ENCODE measurements at regions not wholly inside any gene's neighbourhood (a gene's known extent, or its start where the extent isn't known, plus 50 kb on each side); places are given as distances from the start of the nearest gene placed in this dataset.

GRCh38 chr11:122523846-122524805 is 131.4 kb upstream of the UBASH3B start:
- no peak overlapping the region for H3K4me3 ChIP-seq (replicated peaks in 1 of 2; ENCODE audit: low read depth in 2 of 2, low read length in 2 of 2)
- TF ChIP-seq, protein P1, sequence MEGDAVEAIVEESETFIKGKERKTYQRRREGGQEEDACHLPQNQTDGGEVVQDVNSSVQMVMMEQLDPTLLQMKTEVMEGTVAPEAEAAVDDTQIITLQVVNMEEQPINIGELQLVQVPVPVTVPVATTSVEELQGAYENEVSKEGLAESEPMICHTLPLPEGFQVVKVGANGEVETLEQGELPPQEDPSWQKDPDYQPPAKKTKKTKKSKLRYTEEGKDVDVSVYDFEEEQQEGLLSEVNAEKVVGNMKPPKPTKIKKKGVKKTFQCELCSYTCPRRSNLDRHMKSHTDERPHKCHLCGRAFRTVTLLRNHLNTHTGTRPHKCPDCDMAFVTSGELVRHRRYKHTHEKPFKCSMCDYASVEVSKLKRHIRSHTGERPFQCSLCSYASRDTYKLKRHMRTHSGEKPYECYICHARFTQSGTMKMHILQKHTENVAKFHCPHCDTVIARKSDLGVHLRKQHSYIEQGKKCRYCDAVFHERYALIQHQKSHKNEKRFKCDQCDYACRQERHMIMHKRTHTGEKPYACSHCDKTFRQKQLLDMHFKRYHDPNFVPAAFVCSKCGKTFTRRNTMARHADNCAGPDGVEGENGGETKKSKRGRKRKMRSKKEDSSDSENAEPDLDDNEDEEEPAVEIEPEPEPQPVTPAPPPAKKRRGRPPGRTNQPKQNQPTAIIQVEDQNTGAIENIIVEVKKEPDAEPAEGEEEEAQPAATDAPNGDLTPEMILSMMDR (IDR thresholded peaks at IDR 0.05; ENCODE audit: low read depth, low read length) = no peak
- DNase-seq (ENCODE audit: low read depth in 2 of 2) = peak in 1 of 2 donors; percentile 22

DNA sequence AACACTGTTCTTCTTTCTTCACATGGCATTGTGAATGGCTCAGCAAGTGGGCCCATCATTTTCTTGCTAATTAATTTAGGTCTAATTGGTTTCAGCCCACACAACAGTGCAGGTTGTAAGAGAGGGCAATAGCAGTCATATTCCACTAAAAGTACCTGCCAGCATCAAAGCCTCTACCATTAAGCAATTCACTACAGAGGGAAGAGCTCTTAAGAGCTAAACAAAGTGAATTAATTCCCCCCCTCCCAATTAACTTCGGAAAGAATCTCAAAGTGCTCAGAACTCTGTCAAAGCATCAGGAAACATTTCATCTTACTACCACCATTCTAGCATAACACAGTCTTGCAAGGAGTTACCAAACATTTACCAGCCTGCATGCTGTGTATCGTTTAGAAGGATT is 133.9 kb upstream of the UBASH3B start:
- DNase-seq (ENCODE audit: low read depth in 2 of 2) = no peak
- TF ChIP-seq, protein P1 (IDR thresholded peaks at IDR 0.05; ENCODE audit: low read depth, low read length) = no peak
- H3K4me3 ChIP-seq (replicated peaks in 1 of 2; ENCODE audit: low read depth in 2 of 2, low read length in 2 of 2) = no peak overlapping the region

GRCh38 chr11:122517403-122518379 is 137.8 kb upstream of the UBASH3B start:
- TF ChIP-seq, protein P1 (IDR thresholded peaks at IDR 0.05; ENCODE audit: low read depth, low read length) = no peak
- no peak for DNase-seq (ENCODE audit: low read depth in 2 of 2)
- H3K4me3 ChIP-seq (replicated peaks in 1 of 2; ENCODE audit: low read depth in 2 of 2, low read length in 2 of 2) = no peak overlapping the region

DNA sequence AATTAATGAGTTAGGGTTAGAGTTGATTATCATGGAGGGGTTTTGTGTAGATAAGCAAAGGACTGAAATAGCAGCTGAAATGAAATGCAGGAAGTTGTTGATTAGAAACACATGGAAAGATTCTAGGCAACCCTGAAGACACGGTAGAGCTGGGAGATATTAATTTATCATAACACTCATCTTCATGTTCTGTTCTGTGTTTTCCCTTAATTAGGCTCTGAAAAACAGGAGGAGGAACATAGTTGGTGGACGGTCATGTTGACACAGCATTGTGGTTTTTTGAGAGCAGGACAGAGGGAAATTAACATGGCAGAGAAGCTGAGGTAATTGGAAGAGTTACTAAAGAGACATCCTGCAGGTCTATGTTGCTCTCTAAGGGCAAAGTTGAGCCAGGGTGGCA is 138.8 kb upstream of the UBASH3B start:
- no peak for DNase-seq (ENCODE audit: low read depth in 2 of 2)

DNA sequence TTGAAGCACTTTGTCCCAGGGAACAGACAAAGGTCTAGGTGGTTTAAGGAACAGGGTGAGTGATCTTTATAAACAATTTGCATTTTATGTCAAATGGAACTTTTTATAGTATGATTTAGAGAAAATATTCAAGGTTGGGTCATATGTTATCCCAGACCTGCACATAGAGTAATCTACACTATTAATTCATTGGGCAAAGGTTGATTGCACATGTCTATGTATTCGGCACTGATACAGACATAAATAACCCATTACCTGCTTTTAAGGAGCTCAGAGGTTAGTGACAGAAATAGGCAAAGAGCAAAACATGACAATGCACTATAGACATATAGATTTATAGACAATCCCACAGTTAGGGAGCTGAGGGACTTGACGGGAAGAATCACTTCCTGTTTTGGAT is 141.5 kb upstream of the UBASH3B start:
- TF ChIP-seq, protein P1 (IDR thresholded peaks at IDR 0.05; ENCODE audit: low read depth, low read length) = no peak
- no peak overlapping the region for H3K4me3 ChIP-seq (replicated peaks in 1 of 2; ENCODE audit: low read depth in 2 of 2, low read length in 2 of 2)
- no peak for DNase-seq (ENCODE audit: low read depth in 2 of 2)

More for the DNA sequence above, 138.8 kb upstream of the UBASH3B start:
- H3K4me3 ChIP-seq (replicated peaks in 1 of 2; ENCODE audit: low read depth in 2 of 2, low read length in 2 of 2) = no peak overlapping the region
- TF ChIP-seq, protein P1 (IDR thresholded peaks at IDR 0.05; ENCODE audit: low read depth, low read length) = no peak

DNA sequence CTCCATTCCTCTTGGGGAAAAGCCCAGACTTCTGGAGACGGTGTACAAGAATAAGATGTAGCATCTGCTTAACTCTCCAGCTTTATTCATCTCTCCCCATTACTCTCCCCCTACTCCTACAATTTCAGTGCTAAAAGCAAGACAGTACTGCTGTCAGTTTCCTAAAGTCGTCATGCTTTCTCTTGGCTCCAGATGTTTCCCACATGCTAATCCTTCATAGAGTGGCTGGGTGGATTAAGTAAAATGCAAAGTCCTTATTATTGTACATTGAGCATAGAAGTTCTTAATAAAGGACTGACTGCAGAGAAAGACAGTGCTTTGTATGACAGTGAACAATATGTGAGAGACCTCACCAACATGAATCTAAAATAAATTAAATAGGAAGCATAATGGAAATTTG is 142.2 kb upstream of the UBASH3B start:
- H3K4me3 ChIP-seq (replicated peaks in 1 of 2; ENCODE audit: low read depth in 2 of 2, low read length in 2 of 2) = no peak overlapping the region
- DNase-seq (ENCODE audit: low read depth in 2 of 2) = no peak
- TF ChIP-seq, protein P1 (IDR thresholded peaks at IDR 0.05; ENCODE audit: low read depth, low read length) = no peak

Measured in cardiac fibroblast (primary cell).